C4-2B (cell line): ENCODE measurements at regions not wholly inside any gene's neighbourhood (a gene's known extent, or its start where the extent isn't known, plus 50 kb on each side); places are given as distances from the start of the nearest gene placed in this dataset.
"Not testable (repeated sequence)": the region's sequence is repeated elsewhere in the genome, so short reads cannot be mapped to it uniquely, and the experiment has no call there.

Source experiments
- CTCF ChIP-seq: fragments of 450-650 bp; conservative IDR thresholded peaks from 2 replicates; pipeline ENCODE4 v1.5.1; 2017; ENCODE audit warnings: mild to moderate bottlenecking
- ZFX ChIP-seq: fragments of 450-650 bp; IDR thresholded peaks from 2 replicates; pipeline ENCODE4 v1.6.1; 2017

- TF ChIP-seq CTCF, ZFX: not testable (repeated sequence)
Observed at GRCh38 chr11:71712350-71712749, 120.7 kb upstream of the DEFB108B start.
